ENCODE measurements at regions not wholly inside any gene's neighbourhood (a gene's known extent, or its start where the extent isn't known, plus 50 kb on each side); places are given as distances from the start of the nearest gene placed in this dataset.
"Not testable (repeated sequence)": the region's sequence is repeated elsewhere in the genome, so short reads cannot be mapped to it uniquely, and the experiment has no call there.

- DNase-seq (ENCODE audit: low read depth) = not testable (repeated sequence)
These were observed 139.2 kb upstream of the ERV3-1 start for GRCh38 chr7:65145710-65146109.

GRCh38 chr7:65145008-65145407 is 138.5 kb upstream of the ERV3-1 start:
- DNase-seq (ENCODE audit: low read depth) = not testable (repeated sequence)

GRCh38 chr7:65144557-65144956 is 138.1 kb upstream of the ERV3-1 start:
- not testable (repeated sequence) for DNase-seq (ENCODE audit: low read depth)

DNA sequence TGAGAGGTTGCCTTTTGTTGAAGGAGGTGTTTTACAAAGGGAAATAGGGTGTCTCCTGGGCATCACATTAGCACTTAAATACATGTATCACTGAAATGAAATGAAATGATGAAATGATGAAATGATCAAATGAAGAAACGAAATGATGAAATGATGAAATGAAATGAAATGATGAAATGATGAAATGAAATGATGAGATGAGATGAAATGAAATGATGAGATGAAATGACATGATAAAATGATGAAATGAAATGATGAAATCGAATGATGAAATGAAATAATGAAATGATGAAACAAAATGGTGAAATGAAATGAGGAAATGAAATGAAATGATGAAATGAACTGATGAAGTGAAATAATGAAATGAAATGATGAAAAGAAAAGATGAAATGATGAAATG is 137.6 kb upstream of the ERV3-1 start:
- DNase-seq (ENCODE audit: low read depth) = not testable (repeated sequence)

DNA sequence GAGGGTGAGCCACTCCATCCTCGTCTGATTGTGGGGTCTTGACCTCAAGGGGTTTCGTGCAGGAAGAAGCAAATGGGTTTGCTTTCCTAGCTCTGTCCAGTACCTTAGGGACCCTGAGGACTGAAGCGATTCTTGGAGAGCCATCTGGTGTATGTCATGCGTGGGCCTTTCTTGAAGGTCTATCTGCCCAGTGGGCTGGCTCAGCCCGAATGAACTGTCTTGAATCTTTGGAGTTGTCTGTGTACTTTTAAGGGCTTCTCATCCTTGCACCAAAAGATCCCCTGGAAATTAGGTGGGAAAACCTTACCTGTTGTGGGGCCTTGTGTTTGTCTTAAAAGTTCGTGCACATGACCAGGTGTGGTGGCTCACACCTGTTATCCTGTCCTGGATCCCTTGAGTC is 135.4 kb upstream of the ERV3-1 start:
- DNase-seq (ENCODE audit: low read depth) = not testable (repeated sequence)

- not testable (repeated sequence) for DNase-seq (ENCODE audit: low read depth)
These were observed 134.9 kb upstream of the ERV3-1 start for GRCh38 chr7:65141405-65141778.

DNA sequence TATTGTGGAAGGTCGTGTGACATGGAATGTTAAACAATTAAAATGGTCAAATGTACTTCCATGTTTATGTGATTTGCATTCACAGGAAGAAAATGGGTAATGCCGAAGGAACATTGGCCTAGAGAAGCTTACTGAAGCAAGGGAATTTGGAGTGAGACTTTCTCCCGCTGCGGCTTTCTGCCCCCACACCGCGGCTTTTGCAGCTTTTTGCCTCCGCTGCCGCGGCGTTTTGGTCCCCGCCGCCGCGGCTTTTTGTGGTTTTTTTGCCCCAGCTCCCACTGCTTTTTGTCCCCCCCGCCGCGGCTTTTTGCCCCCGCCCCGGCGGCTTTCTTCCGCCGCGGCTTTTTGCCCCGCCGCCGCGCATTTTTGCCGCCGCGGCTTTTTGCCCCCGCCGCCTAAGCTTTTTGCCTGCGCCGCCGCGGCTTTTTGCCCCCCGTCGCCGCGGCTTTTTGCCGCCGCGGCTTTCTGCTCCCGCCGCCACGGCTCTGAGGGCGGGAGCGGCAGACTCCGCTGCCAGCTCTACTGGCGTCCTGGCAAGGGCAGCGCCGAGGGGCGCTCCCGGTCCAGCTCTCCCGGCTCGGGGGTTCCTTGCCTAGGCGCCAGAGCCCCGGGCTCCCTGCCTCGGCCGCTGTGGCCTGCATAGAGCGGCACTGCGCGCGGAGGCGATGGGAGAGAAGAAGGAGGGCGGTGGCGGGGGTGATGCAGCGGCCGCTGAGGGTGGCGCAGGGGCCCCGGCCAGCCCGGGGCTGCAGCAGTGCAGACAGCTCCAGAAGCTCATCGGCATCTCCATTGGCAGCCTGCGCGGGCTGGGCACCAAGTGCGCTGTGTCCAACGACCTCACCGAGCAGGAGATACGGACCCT is 134.3 kb upstream of the ERV3-1 start:
- not testable (repeated sequence) for DNase-seq (ENCODE audit: low read depth)

DNA sequence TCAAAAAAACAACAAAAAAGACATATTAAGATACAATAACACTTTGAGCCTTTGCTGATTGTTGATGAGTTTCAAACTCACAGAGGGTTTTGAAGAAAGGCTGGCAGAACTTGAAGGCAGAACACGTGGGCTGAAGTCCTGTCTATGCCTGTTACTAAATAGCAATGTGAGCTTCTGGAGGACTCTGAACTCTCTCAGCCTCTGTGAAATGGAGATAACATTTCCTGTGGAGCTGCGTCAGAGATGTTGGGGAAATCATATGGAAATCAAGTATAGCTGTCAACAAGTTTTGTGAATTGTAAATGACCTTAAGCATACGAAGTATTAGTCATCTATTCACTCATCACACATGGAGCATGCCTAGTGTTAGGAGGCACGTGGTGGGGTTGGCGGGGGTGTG is 130.4 kb upstream of the ERV3-1 start:
- not testable (repeated sequence) for DNase-seq (ENCODE audit: low read depth)

GRCh38 chr7:65133087-65133486 is 126.6 kb upstream of the ERV3-1 start:
- not testable (repeated sequence) for DNase-seq (ENCODE audit: low read depth)

DNA sequence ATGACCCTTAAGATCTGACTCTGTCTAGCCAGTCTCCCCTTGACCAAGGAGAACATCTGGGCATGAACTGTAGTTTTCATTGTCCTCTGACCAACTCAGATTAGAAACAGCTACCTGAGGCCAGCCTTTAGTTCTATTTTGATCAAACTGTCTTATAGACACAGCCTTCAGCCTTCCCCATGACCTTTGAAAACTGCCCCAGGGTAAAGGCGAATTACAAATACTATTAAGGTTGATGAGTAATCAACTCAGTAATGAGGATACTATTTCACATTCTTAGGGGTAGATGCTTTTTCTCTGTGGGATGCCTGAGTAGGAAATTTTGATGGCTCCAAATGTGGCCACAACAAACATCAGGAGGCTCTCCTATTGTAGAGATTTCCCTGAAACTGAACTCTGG is 125.8 kb upstream of the ERV3-1 start:
- not testable (repeated sequence) for DNase-seq (ENCODE audit: low read depth)

- not testable (repeated sequence) for DNase-seq (ENCODE audit: low read depth)
These were observed 120.9 kb upstream of the ERV3-1 start for GRCh38 chr7:65127364-65127763.

- DNase-seq (ENCODE audit: low read depth) = not testable (repeated sequence)
These were observed 118.1 kb upstream of the ERV3-1 start for GRCh38 chr7:65124600-65124999.

DNA sequence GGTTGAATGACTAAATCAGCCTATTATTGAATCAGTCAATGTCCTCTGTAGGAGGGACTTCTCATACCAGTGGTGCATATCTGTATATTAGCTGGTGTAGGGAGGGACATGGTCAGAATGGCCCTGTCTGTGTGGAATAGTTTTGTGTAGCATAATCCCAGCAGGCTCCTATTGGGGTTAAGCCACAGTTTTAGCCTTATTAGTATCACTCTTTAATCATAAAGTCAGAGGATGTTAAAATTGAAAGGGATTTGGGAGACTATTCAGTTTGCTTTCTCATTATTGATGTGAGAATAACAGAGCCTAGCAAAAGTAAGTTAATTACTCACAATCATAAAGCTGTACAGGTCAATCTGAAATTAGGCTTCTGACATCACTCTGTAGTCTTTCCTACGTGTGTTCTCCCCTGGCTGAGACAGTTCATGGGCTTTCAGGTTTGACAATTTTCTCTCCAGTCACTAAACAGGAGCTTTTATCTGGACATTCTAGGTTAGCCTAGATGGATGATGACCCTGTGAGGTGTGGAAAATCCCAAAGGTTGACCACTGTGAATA is 99.2 kb upstream of the ERV3-1 start:
- not testable (repeated sequence) for DNase-seq (ENCODE audit: low read depth)

DNA sequence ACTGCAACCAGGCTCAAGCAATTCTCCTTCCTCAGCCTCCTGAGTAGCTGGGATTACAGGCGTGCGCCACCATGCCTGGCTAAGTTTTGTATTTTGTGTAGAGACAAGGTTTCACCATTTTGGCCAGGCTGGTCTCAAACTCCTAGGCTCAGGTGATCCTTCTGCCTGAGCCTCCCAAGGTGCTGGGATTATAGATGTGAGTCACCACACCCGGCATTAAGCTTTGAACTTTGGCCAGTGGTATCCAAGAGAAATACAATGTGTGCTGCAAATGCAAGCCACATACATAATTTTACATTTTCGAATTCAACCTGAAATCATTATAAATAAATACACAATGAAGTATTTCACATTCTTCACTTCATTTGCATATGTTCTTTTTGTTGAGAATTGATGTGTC is 94.0 kb upstream of the ERV3-1 start:
- DNase-seq (ENCODE audit: low read depth) = not testable (repeated sequence)

DNA sequence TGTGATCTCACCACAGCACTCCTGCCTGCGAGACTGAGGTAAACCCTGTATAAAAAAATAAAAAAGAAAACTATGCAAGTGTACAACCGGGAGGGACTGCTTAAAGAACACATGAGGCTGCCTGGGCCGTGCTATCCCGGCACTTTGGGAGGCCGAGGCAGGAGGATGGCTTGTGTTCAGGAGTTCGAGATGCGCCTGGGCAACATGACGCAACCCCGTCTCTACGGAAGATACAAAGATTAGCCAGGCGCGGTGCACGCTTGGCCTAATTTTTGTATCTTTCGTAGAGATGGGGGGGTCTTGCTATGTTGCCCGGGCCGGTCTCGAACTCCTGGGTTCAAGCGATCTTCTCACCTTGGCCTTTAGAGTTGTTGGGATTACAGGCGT is 75.2 kb upstream of the ERV3-1 start:
- not testable (repeated sequence) for DNase-seq (ENCODE audit: low read depth)

GRCh38 chr7:65080799-65081668 is 74.5 kb upstream of the ERV3-1 start:
- DNase-seq (ENCODE audit: low read depth) = peak; percentile 73

DNA sequence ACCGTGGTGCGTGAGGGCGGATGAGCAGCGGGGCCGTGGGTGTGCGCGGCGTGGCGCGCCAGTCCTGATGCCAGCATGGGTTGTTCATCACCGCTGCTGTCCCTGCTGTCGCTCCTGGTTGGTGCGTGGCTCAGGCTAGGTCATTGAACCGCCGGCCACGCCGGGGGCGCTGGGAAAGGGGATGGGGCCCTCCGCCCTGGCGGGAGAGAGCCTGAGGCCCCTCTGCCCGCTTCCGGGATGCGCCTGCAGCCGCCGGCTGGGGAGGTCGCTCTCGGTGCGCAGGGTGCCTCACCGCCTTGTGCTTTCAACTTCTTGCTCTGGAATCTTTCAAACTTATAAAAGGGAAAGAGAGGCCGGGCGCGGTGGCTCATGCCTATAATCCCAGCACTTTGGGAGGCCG is 68.5 kb upstream of the ERV3-1 start:
- not testable (repeated sequence) for DNase-seq (ENCODE audit: low read depth)

- DNase-seq (ENCODE audit: low read depth) = not testable (repeated sequence)
These were observed 66.7 kb upstream of the ERV3-1 start for GRCh38 chr7:65073160-65073559.

- DNase-seq (ENCODE audit: low read depth) = not testable (repeated sequence)
These were observed 65.5 kb upstream of the ERV3-1 start for GRCh38 chr7:65071854-65072431.

DNA sequence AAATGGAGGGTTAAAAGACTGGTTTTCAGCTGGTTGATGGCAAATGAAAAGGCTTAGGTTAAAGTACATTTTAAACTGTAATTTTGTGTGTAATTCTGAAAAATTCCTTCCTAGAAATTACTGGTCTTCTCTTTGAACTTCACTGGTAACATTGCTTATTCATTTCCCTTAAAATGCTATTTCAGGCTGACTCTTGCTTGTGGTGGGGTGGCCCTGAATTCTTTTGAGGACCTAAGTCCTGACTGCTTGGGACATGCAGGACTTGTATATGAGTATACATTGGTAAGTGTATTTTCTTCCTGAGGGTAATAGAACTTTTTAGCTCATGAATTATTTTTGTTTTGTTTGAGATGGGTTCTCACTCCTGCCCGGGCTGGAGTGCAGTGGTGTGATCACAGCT is 63.0 kb upstream of the ERV3-1 start:
- not testable (repeated sequence) for DNase-seq (ENCODE audit: low read depth)

DNA sequence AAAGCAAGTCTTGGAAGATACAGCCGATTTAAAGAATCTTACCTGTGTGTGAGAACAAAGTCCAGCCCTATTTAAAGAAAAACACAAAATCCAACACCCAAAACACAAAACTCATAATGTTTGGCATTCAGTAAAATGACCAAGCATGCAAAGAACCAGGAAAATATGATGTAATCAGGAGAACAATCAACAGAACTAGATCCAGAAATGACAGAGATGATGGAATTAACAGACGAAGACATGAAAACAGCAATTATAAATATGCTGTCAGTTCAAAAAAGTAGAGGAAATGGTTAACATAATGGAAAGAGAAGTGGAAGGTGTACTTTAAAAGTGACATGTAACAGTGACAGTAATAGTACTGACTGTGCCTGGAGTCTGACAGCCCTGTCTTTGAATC is 56.1 kb upstream of the ERV3-1 start:
- not testable (repeated sequence) for DNase-seq (ENCODE audit: low read depth)

DNA sequence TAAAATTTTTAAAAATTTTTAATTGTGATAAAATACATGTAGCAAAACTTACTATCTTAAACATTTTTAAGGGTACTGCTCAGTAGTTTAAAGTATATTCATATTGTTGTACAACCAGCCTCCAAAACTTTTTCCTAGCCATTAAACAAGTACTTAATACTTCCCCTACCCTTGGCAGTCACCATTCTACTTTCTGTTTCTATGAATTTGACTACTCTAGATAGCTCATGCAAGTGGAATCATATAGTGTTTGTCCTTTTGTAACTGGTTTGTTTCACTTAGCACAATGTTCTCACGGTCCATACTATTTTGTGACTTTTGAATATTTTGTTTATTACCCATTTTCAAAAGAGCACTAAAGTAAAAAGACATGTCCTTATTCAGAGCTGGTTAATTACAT is 52.8 kb upstream of the ERV3-1 start:
- DNase-seq (ENCODE audit: low read depth) = not testable (repeated sequence)

All from activated T-cell treated with anti-CD3 and anti-CD28 coated beads for 1 hour (primary cell).